K562 (cell line): ENCODE measurements at regions not wholly inside any gene's neighbourhood (a gene's known extent, or its start where the extent isn't known, plus 50 kb on each side); places are given as distances from the start of the nearest gene placed in this dataset.

Source experiments
- ADNP ChIP-seq: fragments of 200-800 bp; sonication (Bioruptor generic); IDR thresholded peaks from 2 replicates; pipeline ENCODE4 v1.6.1; 2016; ENCODE audit warnings: missing genetic modification characterization, missing compliant biosample characterization
- EGR1 ChIP-seq: fragments of 450-650 bp; conservative IDR thresholded peaks from 2 replicates; pipeline ENCODE4 v1.6.1; 2017; ENCODE audit warnings: mild to moderate bottlenecking
- EP300 ChIP-seq: IDR thresholded peaks from 2 replicates; pipeline ENCODE4 v1.6.1; 2012; ENCODE audit warnings: low read length, improper control_type of control experiment
- GATA2 ChIP-seq: sonication (generic); formaldehyde crosslinking; IDR thresholded peaks from 2 replicates; pipeline ENCODE4 v1.4.0; 2020; ENCODE audit warnings: mild to moderate bottlenecking, missing genetic modification reagents
- KLF10 ChIP-seq: fragments of 250-450 bp; sonication (Bioruptor Pico); IDR thresholded peaks from 2 replicates; pipeline ENCODE4 v1.6.1; 2021; ENCODE audit warnings: matching md5 sums
- NR2C2 ChIP-seq, 2 experiments: fragments of 200-800 bp in 1 of 2; sonication (Bioruptor generic) in 1 of 2; sonication (generic) in 1 of 2; formaldehyde crosslinking in 1 of 2; IDR thresholded peaks; 2 replicates each; pipeline versions ENCODE4 v1.6.1 to v1.8.0; 2016 to 2022; ENCODE audit warnings: mild to moderate bottlenecking in 1 of 2, missing compliant biosample characterization in 1 of 2, missing genetic modification characterization in 1 of 2, missing genetic modification reagents in 1 of 2
- PCBP1 ChIP-seq: fragments of 200-400 bp; formaldehyde crosslinking; IDR thresholded peaks from 2 replicates; pipeline ENCODE4 v1.6.1; 2018; ENCODE audit warnings: mild to moderate bottlenecking, low read depth, low read length; ENCODE audit not compliant: poor library complexity, severe bottlenecking
- POLR2A ChIP-seq: fragments of 450-650 bp; conservative IDR thresholded peaks from 2 replicates; pipeline ENCODE4 v1.6.1; 2016
- POLR2AphosphoS5 ChIP-seq: IDR thresholded peaks from 2 replicates; pipeline ENCODE4 v1.6.1; 2011; ENCODE audit warnings: mild to moderate bottlenecking, low read depth, low read length, moderate library complexity; ENCODE audit not compliant: control insufficient read depth, insufficient read depth
- RNF2 ChIP-seq: sonication (generic); IDR thresholded peaks from 2 replicates; pipeline ENCODE4 v1.6.1; 2016
- ZNF232 ChIP-seq: sonication (generic); formaldehyde crosslinking; IDR thresholded peaks from 2 replicates; pipeline ENCODE4 v1.8.0; 2022; ENCODE audit warnings: mild to moderate bottlenecking, missing genetic modification reagents
- ZNF780A ChIP-seq: fragments of 250-450 bp; sonication (Bioruptor Pico); IDR thresholded peaks from 2 replicates; pipeline ENCODE4 v1.5.0; 2021; ENCODE audit warnings: mild to moderate bottlenecking
- TF ChIP-seq, protein P1 (sequence below): sonication (generic); formaldehyde crosslinking; IDR thresholded peaks from 2 replicates; pipeline ENCODE4 v1.8.0; 2022; ENCODE audit warnings: missing genetic modification reagents, mild to moderate bottlenecking, borderline replicate concordance

DNA sequence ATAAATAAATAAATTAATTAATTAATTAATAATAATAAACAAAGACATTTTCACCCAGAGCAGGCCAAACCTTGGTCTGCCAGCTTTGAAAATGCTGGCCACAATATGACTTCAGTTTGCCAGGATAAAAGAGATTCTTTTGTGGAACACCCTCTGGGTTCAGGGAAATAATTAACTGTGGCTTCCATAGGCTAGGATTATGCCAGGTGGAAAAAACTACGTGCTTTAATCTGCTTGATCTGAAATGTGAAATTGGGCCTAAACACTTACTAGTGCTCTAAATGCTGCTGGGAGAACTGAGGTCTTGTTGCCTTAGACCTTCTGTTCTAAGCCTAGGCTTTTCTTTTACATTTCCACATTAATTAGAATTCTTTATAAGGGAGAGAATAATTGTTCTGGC is 650.0 kb downstream of the DIAPH3 start:
- TF ChIP-seq ADNP (tag), result no peak
- no peak for TF ChIP-seq ZNF232 (CRISPR knock-in tag)
- no peak for TF ChIP-seq POLR2A
- TF ChIP-seq EP300, result no peak
- no peak for TF ChIP-seq POLR2AphosphoS5
- no peak for TF ChIP-seq KLF10
- TF ChIP-seq NR2C2 (CRISPR knock-in tag; IDR thresholded peaks at IDR 0.05), result no peak
- TF ChIP-seq NR2C2 (tag; IDR thresholded peaks at IDR 0.05), result no peak
- TF ChIP-seq EGR1, result no peak
- TF ChIP-seq, protein P1, sequence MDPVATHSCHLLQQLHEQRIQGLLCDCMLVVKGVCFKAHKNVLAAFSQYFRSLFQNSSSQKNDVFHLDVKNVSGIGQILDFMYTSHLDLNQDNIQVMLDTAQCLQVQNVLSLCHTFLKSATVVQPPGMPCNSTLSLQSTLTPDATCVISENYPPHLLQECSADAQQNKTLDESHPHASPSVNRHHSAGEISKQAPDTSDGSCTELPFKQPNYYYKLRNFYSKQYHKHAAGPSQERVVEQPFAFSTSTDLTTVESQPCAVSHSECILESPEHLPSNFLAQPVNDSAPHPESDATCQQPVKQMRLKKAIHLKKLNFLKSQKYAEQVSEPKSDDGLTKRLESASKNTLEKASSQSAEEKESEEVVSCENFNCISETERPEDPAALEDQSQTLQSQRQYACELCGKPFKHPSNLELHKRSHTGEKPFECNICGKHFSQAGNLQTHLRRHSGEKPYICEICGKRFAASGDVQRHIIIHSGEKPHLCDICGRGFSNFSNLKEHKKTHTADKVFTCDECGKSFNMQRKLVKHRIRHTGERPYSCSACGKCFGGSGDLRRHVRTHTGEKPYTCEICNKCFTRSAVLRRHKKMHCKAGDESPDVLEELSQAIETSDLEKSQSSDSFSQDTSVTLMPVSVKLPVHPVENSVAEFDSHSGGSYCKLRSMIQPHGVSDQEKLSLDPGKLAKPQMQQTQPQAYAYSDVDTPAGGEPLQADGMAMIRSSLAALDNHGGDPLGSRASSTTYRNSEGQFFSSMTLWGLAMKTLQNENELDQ, result no peak
- no peak for TF ChIP-seq PCBP1
- no peak for TF ChIP-seq ZNF780A (CRISPR knock-in tag)
- TF ChIP-seq RNF2, result no peak
- TF ChIP-seq GATA2 (CRISPR knock-in tag), result no peak
